DOHH2 (cell line): ENCODE measurements at regions not wholly inside any gene's neighbourhood (a gene's known extent, or its start where the extent isn't known, plus 50 kb on each side); places are given as distances from the start of the nearest gene placed in this dataset.

Experiments
- CTCF ChIP-seq: fragments of 200-600 bp; sonication (generic); IDR thresholded peaks from one replicate; pipeline ENCODE4 v1.5.1; 2014; ENCODE audit warnings: antibody characterized with exemption, mild to moderate bottlenecking, low read depth, low read length; ENCODE audit not compliant: poor library complexity, severe bottlenecking
- EZH2phosphoT487 ChIP-seq: fragments of 200-600 bp; sonication (generic); IDR thresholded peaks from 2 replicates; pipeline ENCODE4 v1.6.1; 2017; ENCODE audit warnings: borderline replicate concordance, mild to moderate bottlenecking, antibody characterized with exemption, low read length, moderate library complexity, mixed read lengths

GRCh38 chr7:81321949-81322348 is 403.1 kb upstream of the SEMA3C start:
- no peak for TF ChIP-seq CTCF
- TF ChIP-seq EZH2phosphoT487, result no peak
